ENCODE measurements at regions not wholly inside any gene's neighbourhood (a gene's known extent, or its start where the extent isn't known, plus 50 kb on each side); places are given as distances from the start of the nearest gene placed in this dataset.

DNA sequence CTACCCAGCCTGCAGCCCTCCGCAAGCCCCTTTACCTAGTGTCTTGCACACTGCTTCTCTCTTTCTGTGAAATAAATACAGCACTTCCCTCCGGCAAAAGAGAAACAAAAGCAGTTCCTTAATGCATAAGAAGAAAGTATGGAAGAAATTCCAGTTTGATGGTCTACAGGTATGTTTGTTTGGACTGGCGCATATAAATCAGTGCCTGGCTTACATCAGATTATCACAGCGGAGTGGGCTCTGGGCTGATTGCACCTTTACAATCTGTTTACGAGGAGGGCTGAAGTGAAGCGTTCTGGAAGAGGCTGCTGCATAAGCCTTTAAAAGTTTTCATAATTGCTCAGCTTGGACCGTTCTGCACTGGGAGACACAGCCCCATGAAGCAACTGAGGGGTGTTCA is 153.5 kb upstream of the FOXF1 start:
- TF ChIP-seq, protein P1, sequence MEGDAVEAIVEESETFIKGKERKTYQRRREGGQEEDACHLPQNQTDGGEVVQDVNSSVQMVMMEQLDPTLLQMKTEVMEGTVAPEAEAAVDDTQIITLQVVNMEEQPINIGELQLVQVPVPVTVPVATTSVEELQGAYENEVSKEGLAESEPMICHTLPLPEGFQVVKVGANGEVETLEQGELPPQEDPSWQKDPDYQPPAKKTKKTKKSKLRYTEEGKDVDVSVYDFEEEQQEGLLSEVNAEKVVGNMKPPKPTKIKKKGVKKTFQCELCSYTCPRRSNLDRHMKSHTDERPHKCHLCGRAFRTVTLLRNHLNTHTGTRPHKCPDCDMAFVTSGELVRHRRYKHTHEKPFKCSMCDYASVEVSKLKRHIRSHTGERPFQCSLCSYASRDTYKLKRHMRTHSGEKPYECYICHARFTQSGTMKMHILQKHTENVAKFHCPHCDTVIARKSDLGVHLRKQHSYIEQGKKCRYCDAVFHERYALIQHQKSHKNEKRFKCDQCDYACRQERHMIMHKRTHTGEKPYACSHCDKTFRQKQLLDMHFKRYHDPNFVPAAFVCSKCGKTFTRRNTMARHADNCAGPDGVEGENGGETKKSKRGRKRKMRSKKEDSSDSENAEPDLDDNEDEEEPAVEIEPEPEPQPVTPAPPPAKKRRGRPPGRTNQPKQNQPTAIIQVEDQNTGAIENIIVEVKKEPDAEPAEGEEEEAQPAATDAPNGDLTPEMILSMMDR (IDR thresholded peaks at IDR 0.05): no peak
- no peak for TF ChIP-seq POLR2A (IDR thresholded peaks at IDR 0.05)
